ENCODE measurements at regions not wholly inside any gene's neighbourhood (a gene's known extent, or its start where the extent isn't known, plus 50 kb on each side); places are given as distances from the start of the nearest gene placed in this dataset.

- no peaks in the 10 kb centered on the region for H3K27me3 ChIP-seq (ENCODE audit: insufficient read depth, low read length, poor library complexity, severe bottlenecking)
- no peaks in the 10 kb centered on the region for H3F3A ChIP-seq (ENCODE audit: low read depth)
- no peaks in the 10 kb centered on the region for H4K20me1 ChIP-seq (ENCODE audit: insufficient read depth, low read length, poor library complexity, severe bottlenecking)
- H3K79me2 ChIP-seq (ENCODE audit: insufficient read depth, low read length): no peaks in the 10 kb centered on the region
- no peaks in the 10 kb centered on the region for H3K36me3 ChIP-seq (ENCODE audit: insufficient read depth, low read length)
- H3K9me2 ChIP-seq (replicated peaks; ENCODE audit: low read depth, low read length): no peaks in the 10 kb centered on the region
- no peak overlapping the region for H3K4me2 ChIP-seq (ENCODE audit: low read depth, low read length, poor library complexity, severe bottlenecking)
- H3K4me3 ChIP-seq (ENCODE audit: low read length, poor library complexity, severe bottlenecking): no peak overlapping the region
- TF ChIP-seq, protein P1, sequence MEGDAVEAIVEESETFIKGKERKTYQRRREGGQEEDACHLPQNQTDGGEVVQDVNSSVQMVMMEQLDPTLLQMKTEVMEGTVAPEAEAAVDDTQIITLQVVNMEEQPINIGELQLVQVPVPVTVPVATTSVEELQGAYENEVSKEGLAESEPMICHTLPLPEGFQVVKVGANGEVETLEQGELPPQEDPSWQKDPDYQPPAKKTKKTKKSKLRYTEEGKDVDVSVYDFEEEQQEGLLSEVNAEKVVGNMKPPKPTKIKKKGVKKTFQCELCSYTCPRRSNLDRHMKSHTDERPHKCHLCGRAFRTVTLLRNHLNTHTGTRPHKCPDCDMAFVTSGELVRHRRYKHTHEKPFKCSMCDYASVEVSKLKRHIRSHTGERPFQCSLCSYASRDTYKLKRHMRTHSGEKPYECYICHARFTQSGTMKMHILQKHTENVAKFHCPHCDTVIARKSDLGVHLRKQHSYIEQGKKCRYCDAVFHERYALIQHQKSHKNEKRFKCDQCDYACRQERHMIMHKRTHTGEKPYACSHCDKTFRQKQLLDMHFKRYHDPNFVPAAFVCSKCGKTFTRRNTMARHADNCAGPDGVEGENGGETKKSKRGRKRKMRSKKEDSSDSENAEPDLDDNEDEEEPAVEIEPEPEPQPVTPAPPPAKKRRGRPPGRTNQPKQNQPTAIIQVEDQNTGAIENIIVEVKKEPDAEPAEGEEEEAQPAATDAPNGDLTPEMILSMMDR (conservative IDR thresholded peaks at IDR 0.05; ENCODE audit: low read length): no peak
- no peak for TF ChIP-seq EZH2phosphoT487 (IDR thresholded peaks at IDR 0.05; ENCODE audit: borderline replicate concordance)
- no peaks in the 10 kb centered on the region for H3K4me1 ChIP-seq (ENCODE audit: insufficient read depth, low read length, poor library complexity, severe bottlenecking)
- no peak overlapping the region for H2AFZ ChIP-seq (ENCODE audit: low read length)
- no peak overlapping the region for H3K9ac ChIP-seq (ENCODE audit: low read depth, low read length, poor library complexity, severe bottlenecking)
- no peaks in the 10 kb centered on the region; the same call in 1 of the 2 replicates for H3K9me3 ChIP-seq (ENCODE audit: insufficient read depth, low read depth, low read length)
Measured at GRCh38 chr9:107786561-107786960, 297.0 kb upstream of the KLF4 start.

DNA sequence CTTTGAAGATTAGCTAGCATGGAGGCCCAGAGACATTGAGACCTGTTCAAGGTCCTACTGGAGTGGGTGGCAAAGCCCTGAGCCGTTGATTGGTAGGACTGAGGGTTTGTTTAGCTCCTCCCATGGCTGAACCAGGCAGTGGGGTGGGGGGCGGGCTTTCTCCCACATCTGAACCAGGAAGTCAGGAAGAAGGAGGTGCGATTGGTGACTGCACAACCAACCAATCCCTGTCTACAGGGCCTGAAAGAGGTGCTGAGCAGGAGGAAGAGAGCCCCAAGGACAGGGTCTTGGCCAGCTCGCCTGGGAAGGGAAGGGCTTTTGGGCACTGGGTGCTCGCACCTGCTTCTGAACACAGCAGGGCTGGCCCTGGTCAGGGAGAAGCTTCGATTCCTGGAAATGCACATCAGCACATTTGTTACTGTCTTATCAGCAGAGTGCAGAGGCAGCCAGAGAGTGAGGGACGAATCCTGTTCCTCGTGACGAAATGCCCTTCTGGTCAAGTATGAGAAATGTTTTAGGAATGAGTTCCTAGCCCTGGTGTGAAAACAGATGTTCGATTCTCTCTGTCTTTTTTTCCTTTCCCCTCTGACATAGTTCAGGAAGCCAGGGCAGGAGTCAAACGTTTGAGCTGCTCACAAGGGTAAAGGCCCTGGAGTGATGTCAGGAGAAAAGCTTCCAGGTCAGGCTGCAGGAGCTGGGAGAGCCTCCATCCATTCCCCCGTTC lies 294.8 kb upstream of the KLF4 start:
- Histone ChIP-seq H3K27me3 (ENCODE audit: insufficient read depth, low read length, poor library complexity, severe bottlenecking) (no peaks in the 10 kb centered on the region), H3K79me2 (ENCODE audit: insufficient read depth, low read length) (no peaks in the 10 kb centered on the region), H3K4me1 (ENCODE audit: insufficient read depth, low read length, poor library complexity, severe bottlenecking) (no peaks in the 10 kb centered on the region), H3K9me3 (ENCODE audit: insufficient read depth, low read depth, low read length) (no peaks in the 10 kb centered on the region; the same call in 1 of the 2 replicates), H3K4me3 (ENCODE audit: low read length, poor library complexity, severe bottlenecking) (no peak overlapping the region), H3K4me2 (ENCODE audit: low read depth, low read length, poor library complexity, severe bottlenecking) (no peak overlapping the region), H2AFZ (ENCODE audit: low read length) (no peak overlapping the region), H3F3A (ENCODE audit: low read depth) (no peaks in the 10 kb centered on the region), H3K36me3 (ENCODE audit: insufficient read depth, low read length) (no peaks in the 10 kb centered on the region), H3K9me2 (replicated peaks; ENCODE audit: low read depth, low read length) (no peaks in the 10 kb centered on the region), H4K20me1 (ENCODE audit: insufficient read depth, low read length, poor library complexity, severe bottlenecking) (no peaks in the 10 kb centered on the region), H3K9ac (ENCODE audit: low read depth, low read length, poor library complexity, severe bottlenecking) (no peak overlapping the region)
- TF ChIP-seq, protein P1 (conservative IDR thresholded peaks at IDR 0.05; ENCODE audit: low read length): no peak
- no peak for TF ChIP-seq EZH2phosphoT487 (IDR thresholded peaks at IDR 0.05; ENCODE audit: borderline replicate concordance)

DNA sequence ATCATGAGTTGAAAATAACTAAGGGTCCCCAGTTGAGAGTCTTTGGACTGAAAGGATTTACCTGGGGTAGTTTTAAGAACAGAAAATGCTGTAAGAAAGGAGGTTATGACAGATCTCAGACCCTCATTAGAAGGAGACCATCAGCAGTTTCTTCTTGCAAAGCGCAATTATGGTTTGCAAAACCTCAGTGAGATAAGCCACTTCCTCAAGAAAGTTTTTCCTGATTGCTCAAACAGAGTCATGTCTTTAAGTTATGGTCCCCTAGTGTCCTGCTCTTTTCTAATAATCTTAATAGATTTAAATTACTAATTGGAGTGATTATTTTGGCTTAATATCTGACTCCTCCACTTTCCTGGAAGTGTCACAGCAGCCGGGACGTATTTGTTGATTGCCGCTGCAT lies 293.2 kb upstream of the KLF4 start:
- H3K27me3 ChIP-seq (ENCODE audit: insufficient read depth, low read length, poor library complexity, severe bottlenecking): no peaks in the 10 kb centered on the region
- H3K9me2 ChIP-seq (replicated peaks; ENCODE audit: low read depth, low read length): no peaks in the 10 kb centered on the region
- no peaks in the 10 kb centered on the region for H4K20me1 ChIP-seq (ENCODE audit: insufficient read depth, low read length, poor library complexity, severe bottlenecking)
- no peaks in the 10 kb centered on the region for H3K79me2 ChIP-seq (ENCODE audit: insufficient read depth, low read length)
- no peaks in the 10 kb centered on the region for H3F3A ChIP-seq (ENCODE audit: low read depth)
- no peaks in the 10 kb centered on the region; the same call in 1 of the 2 replicates for H3K9me3 ChIP-seq (ENCODE audit: insufficient read depth, low read depth, low read length)
- no peak overlapping the region for H3K9ac ChIP-seq (ENCODE audit: low read depth, low read length, poor library complexity, severe bottlenecking)
- TF ChIP-seq EZH2phosphoT487 (IDR thresholded peaks at IDR 0.05; ENCODE audit: borderline replicate concordance): no peak
- TF ChIP-seq, protein P1 (conservative IDR thresholded peaks at IDR 0.05; ENCODE audit: low read length): no peak
- H3K4me1 ChIP-seq (ENCODE audit: insufficient read depth, low read length, poor library complexity, severe bottlenecking): no peaks in the 10 kb centered on the region
- no peak overlapping the region for H2AFZ ChIP-seq (ENCODE audit: low read length)
- H3K4me2 ChIP-seq (ENCODE audit: low read depth, low read length, poor library complexity, severe bottlenecking): no peak overlapping the region
- H3K4me3 ChIP-seq (ENCODE audit: low read length, poor library complexity, severe bottlenecking): no peak overlapping the region
- no peaks in the 10 kb centered on the region for H3K36me3 ChIP-seq (ENCODE audit: insufficient read depth, low read length)

Data from Loucy (cell line).